CD4-positive, alpha-beta T cell treated with Interleukin-4 for 4 hours (primary cell): ENCODE measurements at regions not wholly inside any gene's neighbourhood (a gene's known extent, or its start where the extent isn't known, plus 50 kb on each side); places are given as distances from the start of the nearest gene placed in this dataset.

ENCODE experiments used
- DNase-seq: peaks from one replicate; pipeline ENCODE4 v3.0.0-alpha.2; 2020

DNA sequence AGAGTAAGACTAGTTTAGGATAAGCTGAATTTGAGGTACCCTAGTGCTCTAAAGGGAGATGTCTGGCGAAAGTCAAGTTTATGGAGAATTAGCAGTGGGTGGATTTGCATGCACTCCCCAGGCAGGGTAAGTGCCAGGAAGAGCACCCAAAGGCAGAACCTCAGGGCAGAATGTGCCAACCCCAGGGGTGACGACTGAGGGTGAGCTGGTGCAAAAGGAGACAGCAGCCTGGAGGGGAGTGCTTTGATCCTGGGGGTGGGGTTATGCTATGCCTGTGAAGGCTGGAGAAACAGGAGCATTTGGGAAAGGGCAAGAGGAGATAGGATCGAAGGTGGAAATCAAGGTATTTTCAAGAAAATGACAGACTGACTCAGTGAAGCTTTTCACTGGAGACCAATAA, 208.5 kb upstream of the PDE10A start:
- no peak for DNase-seq

DNA sequence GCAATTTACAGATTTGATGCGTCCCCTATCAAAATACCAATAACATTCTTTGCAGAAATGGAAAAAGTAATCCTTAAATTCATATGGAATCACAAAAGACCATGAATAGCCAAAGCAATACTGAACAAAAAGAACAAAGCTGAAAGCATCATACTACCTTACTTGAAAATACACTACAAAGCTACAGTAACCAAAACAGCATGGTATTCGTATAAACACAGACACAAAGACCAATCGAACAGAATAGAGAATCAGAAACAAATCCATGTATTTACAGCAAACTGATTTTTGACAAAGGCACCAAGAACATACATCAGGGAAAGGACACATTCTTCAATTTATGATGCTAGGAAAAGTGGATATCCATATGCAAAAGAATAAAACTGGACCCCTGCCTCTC, 206.5 kb upstream of the PDE10A start:
- DNase-seq = no peak

DNA sequence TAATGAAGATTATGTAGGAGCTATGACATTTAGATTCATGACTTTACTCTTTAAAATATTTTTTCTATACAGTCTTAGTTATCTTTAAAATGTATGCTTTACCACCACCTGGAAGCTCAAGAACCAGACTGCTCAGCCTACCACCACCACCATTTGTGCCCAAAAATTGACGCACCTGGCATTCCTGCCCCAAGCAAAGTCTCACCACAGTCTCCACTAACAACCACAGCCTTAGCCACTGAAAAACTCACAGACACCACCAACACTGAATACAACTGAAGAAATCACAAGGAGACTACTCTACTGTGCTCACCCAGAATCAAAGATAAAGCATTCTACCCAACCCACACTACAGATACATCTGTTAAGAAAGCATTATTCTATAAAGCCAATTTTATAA, 201.9 kb upstream of the PDE10A start:
- DNase-seq = no peak

DNA sequence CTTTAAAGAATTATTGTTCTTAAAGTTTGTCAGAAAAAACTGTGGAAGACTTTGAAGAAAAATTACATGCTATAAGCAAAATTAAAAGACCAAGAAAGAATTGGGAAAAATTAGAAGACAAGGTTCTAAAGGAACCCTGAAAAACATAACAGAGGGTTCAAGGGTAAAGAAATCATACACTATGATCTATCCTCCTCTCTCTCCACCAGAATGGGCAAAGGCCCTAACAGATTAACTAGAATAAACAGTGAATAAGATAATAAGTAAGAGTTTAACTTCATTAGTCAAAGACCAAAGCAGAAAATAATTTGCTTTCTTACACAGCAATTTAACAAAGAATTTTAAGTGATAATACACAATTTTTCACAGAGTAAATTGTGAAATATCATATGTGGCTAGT, 201.2 kb upstream of the PDE10A start:
- DNase-seq = no peak

DNA sequence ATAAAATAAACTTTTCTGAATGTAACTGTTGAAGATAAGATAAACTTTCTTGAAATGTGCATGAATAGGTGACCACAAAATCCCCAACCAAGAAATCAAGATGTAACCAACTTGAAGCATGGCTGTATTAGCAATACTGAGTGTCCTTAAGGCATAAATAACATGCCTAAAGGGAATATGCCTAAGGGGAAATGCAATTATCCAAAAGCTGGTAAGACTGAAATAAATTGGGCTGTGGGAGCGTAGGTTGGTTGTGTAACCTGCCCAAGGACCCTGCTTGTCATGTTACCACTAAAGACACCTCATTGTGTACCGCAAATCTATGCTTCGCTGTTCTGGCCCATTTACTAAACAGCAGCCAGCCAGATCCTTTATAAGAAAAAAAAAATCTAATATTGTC, 200.8 kb upstream of the PDE10A start:
- no peak for DNase-seq

DNA sequence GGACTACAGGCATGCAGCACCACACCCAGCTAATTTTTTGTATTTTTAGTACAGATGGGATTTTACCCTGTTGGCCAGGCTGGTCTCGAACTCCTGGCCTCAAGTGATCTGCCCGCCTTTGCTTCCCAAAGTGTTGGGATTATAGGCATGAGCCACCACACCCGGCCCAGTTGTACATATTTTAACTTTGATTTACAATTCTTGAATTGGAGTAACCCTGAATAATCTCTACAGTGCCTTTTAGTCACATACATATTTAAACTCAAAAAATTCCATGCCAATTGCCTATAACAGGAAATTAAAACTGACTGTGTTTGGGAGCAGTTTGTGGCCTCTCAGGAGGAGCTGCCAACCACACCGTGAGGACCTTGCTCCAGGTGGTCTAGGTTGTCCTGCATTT, 199.8 kb upstream of the PDE10A start:
- no peak for DNase-seq

DNA sequence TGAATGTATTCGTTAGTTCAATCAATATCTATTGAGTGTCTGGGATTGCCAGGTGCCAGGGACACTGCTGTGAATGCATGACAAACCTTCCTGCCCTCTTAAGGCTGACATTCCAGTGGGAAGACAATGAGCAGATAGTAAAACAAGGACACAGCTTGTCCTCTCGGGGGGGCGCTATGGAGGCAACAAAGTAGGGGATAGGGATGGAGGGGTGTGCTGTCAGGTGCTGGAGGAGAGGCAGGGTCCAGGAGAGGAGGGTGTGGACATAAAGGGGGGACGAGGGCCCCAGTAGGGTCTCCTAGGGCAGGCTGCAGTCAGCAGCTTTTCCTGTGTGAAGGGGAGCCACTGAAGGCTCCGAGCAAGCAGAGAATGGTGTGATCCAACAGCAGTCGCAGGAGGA, 198.2 kb upstream of the PDE10A start:
- no peak for DNase-seq

DNA sequence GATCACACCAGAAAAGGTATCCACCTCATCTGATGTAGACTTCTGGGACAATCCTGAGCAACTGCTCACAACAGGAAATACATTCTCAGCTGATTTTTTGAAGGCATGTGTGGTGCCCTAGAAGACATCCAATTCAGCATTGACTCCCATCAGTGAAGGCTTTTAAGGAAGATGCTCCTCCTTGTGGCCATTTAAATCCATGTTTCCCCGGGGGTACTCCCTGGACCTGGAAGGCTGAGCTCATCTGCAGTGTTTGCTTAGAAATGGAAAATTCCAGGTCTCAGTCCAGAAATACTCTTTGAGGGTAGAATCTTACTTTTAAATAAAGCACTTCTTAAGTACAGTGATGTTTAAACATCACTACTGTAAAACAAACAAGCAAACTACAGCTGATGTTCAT, 195.5 kb upstream of the PDE10A start:
- DNase-seq = no peak

DNA sequence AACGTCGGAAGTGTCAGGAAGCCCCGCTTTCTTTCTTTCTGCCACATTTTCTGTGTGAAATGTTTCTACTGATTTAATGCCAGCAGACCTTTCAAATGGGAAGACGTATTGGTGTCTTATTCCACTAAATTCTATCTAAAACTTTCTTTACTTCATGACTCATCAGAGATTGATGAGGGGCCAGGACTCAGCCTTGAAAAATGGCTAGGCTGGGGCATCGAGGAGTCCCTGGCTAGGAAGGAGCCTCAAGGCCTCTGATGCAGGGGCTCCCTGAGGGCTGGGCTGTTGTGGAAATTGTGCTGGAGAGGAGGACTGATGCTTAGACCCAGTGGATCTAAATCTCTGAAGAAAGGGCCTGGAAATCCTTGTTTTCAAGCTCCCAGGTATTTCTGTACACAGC, 192.8 kb upstream of the PDE10A start:
- DNase-seq = no peak

DNA sequence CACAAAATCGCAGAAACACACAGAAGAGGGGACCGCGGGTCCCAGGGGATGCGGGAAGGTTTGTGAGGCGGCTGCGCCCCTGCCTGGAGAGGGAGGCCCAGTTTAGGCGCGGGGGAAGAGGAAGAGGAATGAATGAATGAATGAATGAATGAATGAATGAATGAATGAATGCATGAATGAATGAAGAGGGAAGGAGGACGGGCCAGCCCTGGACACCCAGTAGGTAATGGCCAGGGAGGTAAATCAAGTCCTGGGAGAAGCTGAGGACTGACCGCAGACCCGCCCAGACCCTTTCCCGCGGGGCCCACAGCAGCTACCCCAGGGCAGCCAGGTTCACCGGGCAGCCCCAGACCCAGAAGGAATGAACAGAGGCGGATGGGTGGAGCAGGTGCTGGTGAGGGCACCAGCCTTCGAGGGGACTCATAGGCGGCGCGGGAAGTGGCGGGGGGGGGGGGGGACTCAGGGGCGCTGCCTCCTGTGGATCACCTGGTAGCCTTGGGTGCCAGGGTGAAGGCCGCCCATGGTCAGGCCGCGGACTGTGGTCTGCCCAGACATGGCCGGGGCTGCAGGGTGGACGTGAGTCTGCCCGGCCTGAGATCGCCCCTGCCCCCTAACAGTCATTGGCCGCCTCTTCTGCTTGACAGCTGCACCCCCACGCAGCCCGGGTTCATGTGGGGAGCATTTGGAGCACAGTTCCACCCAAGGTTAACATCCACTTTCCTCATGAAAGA, 192.0 kb upstream of the PDE10A start:
- DNase-seq = no peak

DNA sequence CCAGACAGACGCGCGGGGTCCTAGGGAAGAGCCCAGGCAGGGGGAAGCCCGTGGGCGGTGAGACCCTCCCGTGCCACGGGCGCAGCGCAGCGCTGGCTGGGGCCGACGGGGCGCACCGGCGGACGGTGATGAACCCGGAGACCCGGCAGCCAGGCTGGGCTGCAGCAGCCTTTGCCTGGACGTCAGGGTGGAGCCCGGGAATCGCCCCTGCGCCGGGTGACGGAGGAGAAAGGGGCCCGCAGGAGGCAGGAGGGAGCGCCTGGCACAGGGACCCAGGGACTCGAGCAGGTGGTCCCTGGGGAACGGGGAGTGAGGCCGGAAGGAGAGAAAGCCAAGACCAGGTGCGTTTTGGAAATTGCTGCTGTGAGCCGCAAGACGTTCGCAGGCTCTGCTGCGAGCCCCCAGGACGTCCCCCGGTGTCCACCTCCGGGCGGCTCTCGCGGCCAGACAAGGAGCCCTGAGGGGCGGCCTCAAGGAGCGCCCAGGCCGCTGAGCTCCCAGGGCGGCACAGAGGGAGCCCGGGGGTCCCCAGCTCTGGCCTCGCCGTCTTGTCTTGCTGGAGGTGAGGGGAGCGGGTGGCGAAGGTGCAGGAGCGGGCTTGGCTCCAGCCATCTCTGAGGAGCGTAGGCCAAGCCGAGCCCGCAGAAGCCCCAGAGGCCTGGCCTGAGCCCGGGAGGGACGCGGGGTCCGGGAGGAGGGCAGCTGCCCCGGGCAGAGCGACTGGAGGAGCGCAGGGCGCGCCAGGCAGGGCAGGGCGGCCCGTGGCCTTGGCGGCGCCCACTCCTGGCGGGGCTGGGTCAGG, 191.2 kb upstream of the PDE10A start:
- DNase-seq = no peak

DNA sequence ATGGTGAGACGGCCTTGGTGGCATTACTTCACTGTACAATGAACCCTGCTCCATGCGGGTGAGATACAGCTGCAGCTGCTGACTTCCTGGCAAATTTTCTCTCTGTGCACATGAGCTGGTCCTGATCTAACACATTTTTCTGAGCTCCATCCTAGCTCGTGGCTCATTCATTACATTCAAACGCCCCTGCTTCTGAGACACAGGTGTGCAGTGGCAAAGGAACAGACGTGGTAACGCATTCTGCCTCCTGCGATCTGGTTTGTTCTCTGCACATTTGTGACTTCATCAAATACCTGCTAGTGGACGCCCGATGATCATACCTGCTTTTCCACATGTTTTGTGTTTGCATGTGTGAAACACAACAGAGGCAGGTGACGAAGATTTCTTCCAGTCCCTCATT, 189.6 kb upstream of the PDE10A start:
- no peak for DNase-seq

DNA sequence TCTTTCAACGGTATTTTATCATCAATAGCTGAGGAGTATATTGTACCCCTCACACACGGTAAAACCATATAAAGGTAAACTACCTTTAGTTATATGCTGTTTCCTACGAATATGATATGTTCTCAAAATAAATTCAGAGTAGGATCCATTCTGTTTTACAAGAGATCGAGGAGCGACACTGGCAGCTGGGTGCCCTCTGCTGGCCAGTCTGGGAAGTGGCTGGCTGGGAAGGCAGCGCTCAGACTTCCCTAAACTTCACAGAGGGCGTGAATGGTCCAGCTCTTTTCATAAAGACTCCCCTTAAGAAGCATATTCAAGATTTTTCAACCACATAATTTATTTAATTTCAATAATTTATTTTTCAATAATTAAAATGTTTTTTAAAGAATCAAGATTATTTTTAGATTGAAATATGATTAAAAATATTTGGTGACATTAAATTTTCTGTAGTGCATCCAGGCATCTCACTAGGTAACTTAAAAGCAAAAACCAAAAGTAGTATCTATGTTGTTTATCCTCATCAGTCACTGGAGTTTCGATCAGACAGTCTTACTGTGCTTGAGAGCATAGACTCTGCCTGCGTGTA, 187.5 kb upstream of the PDE10A start:
- DNase-seq = peak; percentile 52

DNA sequence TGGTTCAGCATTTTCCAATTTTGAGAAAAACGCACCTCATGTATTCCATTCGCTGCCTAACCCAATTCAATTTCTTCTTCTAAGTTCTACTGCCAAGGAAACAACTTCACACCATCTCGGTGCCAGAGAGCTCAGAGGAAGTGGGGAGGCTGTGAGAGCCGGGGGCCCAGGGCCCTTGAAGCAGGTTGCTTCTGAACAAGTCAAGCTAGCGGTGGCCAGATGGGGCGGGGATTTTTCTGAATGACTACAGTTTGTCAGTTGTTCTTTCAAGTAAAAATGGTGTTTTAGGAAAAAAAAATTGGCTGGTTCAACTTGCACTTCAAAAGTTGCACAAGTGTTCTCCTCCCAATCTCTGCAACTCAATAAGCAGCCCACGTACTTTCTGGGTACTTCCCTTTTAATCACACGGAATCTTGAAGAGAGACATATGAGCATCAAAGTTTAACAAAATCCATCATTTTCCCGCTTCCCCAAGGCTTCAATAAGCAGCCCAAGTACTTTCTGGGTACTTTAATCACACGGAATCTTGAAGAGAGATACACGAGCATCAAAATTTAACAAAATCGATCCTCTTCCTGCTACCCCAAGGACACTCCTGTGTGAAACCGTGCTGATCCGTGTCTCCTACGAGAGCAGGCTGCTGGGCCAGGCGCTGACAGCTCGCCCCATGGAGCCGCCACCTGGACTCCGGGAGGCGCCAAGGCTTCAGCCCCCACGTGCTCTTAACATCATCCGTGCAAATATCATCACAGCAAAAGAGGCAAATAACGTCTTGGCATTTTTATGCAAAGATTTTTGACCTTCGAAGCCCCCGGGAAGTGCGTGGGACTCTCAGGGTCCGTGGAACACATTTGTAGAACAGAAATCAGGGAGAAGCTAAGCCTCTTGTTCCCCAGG, 186.7 kb upstream of the PDE10A start:
- DNase-seq = no peak

DNA sequence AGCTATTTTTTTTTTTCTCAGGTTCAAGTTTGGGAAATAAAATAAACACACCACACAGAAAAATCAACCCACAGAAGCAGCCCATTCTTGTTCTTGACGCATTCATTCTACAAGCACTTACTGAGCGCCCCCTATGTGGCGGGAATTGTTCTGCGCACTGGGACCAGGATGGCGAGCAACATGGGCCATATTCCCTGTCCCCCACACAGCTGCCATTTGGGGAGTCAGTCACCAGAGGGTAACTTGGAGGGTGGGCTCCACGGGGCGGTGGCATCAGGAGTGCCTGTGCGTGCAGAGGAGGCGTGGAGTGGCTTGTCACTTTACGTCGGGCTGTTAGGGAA, 185.0 kb upstream of the PDE10A start:
- no peak for DNase-seq

DNA sequence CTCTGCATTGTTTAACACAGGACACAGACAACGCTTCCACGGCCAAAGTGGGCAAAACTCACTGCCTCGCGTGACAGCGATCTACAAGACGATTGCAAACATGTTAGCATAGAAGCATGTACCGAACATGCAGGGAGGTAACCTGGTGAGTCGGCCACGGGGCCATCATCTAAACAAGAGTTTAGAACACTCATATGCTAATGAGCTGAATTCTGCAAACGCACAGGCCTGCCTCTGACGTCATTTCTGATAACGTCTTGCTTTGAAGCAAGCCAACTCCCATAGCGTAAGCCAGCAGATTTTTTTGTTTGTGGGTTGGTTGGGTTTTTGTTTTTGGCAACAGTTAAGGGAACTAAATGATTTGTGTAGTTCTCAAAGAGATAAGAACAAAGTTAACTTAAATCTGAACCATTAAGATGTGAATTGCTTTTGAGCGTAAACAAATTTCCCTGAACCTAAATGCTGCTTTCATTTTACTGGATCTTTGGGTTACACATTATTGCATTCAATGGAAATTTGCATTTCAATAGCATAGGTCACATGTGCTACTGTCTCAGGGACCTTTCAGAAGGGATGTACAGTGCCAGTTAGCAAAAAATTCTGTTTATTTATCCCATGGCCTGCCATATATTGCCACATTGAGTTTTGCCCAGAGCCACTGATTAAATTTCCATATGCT, 184.5 kb upstream of the PDE10A start:
- DNase-seq = no peak

DNA sequence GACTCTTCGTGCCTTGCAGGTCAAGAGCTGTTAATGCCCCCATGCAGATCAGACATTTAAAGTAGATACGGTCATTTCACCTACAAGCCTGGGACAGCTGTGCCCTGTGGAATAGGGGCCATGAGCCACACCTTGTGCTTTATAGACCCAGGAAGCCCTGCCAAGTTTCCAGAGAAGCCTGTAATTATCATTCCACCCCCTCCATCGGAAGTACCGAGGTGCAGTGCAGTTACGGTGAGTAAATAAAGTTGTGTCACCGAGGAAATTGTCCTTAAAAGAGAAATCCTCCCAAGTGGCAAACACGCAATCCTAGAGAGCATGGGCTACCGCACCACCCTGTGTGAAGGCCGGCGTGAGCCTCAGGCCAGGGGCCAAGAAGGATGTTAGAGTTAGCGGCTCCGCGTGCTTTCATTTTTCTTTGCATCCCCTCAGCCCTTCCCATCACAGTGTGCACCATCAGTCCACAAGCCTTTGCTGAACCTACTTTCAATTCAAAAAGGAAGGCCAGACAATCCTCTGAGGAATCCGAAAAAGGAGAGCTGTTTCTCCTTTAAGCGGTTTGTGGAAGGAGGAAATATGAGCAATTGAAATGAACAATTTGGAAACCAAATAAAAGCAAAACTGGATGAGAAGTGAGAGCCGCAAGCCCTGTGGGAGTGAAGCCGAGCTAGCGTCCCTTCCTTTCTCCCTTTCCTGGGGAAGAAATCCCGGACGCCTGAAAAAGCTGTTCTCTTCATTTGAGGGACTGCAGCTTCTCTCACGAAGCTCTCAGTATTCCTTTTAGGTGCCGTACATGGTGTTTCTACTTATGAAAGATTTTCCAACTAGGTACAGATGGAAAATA, 183.3 kb upstream of the PDE10A start:
- DNase-seq = no peak

DNA sequence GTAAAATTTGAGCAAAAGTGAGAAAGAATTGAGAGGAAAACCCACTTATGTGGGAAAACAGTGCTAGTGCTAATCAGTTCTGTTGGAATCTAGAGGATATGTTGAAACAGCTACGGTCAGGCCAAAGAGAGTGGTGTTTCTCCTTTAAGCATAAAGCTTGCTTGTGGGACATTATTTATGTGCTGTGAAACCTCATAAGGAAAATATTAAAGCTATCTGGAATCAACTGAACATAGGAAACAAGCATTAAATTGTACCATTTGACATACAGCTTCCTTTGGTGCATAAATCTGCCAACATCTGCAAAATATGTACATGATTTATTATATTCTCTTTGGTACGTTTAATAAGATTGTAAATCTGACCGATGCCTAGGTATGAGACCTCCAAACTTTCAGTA, 182.5 kb upstream of the PDE10A start:
- no peak for DNase-seq

DNA sequence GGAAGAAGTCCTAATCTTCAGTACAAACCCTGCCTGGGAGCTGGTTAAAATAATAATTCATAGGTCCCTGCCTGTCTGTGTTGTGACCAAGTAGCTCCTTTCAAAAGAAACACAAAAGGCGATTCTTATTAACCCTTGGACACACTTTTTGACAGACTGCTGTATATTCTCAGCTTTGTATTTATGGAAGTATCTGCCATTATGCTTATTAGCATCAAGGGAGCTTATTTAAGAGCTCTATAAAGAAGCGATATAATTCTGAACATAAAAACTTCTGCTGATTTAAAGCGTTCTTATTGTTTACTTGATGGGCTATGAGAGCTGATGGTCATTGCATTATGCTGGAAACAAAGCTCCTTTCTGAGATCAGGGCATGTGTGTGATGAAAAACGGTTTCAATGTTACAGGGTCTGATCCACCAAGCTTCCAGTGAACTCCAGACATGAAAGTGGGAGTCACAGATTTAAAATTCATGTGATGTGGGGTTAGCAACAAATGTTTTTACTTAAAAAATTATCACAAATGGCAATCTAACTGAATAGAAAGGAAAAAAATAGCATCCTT, 181.8 kb upstream of the PDE10A start:
- no peak for DNase-seq

DNA sequence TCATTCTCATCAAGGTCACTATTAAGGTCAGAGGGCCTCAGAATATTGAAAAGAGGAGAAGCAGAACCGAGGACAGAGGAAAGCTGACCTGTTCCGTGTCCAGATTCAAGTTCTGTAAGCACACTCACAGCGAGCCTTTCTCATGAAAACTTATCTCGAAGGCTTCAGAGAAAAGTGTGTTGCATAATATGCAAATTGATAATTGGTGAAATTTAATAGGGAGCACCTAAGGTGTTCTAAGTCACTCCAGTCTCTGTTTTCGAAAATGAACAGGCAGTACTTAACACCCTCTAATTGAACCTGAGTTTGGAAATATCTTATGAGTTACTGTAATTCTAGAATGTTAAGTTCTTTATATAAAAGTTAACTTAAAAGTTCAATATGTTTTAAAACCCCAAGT, 181.2 kb upstream of the PDE10A start:
- DNase-seq = no peak

DNA sequence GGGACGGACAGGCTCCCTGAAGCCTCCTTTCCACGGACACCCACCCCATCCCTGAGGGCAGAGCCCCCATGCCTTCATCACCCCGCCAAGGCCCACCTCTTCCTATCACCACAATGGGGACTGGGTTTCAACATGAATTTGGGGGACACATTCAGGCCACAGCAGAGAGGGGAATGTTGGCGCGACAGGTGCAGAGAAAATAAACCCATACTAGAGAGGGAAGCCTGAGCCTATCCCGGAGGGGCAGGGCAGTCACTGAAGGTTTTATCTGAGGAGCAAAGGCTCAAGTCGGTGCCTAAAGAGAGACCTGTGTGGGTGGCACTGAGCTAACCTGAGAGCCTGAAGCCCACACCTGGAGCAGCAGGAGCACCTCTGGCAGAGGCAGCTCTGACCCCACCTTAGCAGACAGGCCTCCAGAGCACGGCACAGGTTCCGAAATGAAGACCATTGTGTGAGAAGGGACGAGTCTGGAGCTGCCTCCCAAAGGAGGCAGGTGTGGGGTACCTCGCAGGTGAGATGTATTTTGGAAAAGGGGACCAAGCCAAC, 180.6 kb upstream of the PDE10A start:
- DNase-seq = no peak
